GM18519 (cell line): ENCODE measurements at regions not wholly inside any gene's neighbourhood (a gene's known extent, or its start where the extent isn't known, plus 50 kb on each side); places are given as distances from the start of the nearest gene placed in this dataset.
"Not testable (repeated sequence)": the region's sequence is repeated elsewhere in the genome, so short reads cannot be mapped to it uniquely, and the experiment has no call there.

Source experiments
- ATAC-seq: cut with Tn5 transposase; IDR thresholded peaks from one replicate; pipeline ENCODE4 v1.9.1; 2021; ENCODE audit warnings: mild to moderate bottlenecking, moderate library complexity; ENCODE audit not compliant: unreplicated experiment, low FRiP score

DNA sequence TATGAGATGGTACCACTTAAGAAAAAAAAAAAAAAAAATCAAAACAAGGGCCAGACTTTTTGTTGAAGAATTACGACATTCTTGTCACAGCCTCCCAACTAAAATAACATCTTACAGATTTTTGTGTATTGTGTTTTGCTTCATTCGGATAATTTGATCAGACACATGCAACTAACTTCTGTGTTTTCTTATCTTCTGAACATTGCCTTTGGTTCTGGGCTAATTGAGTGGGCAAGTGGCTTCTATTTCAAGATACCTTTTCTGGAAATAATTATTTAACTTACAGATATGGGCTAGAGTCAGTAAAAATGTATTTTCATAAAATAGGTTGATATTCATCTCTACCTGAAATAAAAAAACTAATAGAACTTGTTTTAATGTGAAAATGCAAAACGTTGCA lies 165.1 kb downstream of the ANKRD7 start:
- no peak for ATAC-seq

DNA sequence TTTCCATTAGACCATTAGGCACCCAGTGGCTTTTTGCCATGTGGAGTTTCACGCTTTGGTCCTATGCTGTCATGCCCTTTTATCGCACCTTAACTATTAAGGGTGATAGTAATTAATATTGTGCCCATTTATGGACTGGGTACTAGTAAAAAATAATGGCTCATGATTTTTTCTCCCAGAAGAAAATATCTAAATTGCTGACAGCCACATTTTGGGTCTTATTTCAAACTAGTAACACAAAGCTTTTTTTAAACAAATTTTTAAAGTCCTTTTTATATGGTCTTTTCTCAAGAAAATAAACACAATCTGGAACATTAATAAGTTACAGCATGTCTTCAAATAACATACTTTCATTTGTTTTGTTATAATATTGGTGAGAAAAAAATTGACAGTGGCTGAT lies 179.7 kb downstream of the ANKRD7 start:
- ATAC-seq = no peak

- no peak for ATAC-seq
These were observed 193.9 kb downstream of the ANKRD7 start for GRCh38 chr7:118418433-118418832.

GRCh38 chr7:118420888-118421287 lies 196.4 kb downstream of the ANKRD7 start:
- ATAC-seq = no peak

GRCh38 chr7:118429141-118429540 lies 204.6 kb downstream of the ANKRD7 start:
- no peak for ATAC-seq

DNA sequence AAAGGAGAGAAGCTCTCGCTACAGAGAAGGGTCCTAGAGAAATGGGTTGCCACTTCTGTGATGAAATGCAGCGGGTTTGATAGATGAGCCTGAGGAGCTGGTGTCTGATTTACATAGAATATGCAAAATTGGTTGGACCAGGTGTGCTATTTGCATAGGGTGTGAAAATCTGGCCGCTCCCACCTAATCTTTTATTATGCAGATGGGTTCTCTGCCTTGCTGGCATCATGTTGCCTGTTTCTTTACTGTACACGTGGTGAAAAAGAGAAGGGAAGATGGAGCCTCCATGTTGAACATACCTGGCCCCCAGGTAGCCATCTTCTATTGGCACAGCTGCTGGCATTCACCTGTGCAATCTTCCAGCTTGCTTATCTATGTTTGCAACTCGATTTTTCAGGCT lies 212.2 kb downstream of the ANKRD7 start:
- no peak for ATAC-seq

- ATAC-seq = not testable (repeated sequence)
These were observed 224.5 kb downstream of the ANKRD7 start for GRCh38 chr7:118449030-118449429.

DNA sequence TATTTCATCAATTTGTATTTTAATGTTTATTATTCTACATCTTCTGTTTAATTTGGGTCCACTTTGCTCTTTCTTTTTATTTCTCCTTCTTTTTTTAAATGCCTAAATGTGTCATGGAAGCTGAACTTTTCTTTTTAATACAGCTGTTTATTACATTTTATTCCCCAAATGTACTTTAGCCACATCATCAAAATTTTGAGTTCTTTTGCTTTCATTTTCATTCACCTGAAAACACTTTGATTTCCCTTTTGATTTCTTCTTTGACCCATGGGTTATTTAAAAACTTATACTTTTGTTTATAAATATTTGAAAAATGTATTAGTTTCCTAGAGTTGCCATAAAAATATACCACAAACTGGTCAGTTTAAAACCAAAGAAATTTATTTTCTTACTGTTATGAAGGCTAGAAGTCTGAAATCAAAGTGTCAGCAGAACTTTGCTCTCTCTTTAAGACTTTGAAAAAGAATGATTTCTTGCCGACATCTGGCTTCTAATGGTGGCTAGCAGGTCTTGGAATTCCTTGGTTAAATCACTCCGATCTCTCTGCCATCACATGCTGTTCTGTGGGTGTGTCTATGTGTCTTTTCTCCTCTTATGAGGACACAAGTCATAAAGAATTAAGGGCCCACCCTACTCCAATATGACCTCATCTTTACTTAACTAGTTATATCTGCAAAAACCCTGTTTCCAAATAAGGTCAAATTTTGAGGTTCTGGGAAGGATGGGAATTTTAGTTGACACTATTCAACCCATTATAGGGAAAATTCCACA lies 225.5 kb downstream of the ANKRD7 start:
- ATAC-seq = no peak

DNA sequence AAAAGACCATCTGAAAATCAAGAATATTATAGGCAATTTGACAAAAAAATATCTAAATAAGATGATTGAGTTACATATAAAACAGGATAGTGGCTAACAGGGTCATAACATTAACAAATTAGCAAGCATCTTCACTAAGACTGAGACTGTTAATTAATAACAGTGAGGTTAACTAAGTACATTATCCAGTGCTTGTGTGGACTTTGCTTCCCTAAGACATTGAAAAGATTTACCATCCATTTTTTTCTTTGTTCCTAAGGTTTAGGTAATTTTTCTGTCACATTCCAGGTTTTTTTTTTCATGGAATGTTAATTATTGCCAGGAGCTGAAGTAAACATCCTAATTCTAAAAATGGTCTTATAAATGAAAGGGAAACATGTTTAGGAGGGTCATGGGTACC lies 227.6 kb downstream of the ANKRD7 start:
- ATAC-seq = no peak

DNA sequence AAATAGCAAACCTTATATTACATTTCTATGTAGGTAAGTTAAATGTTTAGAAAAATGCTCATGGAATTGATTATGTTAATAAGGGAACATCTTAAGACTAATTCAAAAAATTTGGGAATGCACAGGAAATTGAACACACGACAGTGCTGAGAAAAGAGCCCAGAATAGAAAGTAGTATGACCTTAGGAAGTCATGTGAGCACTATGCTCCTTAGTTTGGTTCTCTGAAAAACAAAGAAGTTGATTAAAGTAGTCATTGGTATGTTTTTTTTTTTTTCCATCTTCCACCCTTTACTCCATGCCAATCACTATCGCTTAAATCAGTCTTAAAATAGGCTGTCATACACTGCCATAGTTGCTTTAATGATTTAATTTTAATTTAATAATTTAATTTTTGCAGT lies 242.9 kb downstream of the ANKRD7 start:
- no peak for ATAC-seq

DNA sequence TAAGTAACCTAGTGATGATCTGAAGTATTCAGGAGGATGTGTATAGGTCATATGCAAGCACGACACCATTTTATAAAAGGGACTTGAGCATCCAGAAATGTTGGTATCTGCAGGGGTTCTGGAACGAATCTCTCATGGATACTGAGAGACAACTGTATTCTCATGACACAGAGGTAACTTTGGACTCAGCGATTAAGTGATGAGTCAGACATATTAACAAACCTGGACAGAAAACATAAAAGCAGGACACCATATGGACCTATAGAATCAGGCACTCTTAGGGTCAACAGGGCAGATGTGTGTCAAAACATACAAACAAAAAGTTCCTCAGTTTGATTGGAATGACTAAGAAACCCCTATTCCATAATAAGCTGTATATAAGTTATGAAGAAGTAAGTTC lies 248.1 kb downstream of the ANKRD7 start:
- no peak for ATAC-seq

DNA sequence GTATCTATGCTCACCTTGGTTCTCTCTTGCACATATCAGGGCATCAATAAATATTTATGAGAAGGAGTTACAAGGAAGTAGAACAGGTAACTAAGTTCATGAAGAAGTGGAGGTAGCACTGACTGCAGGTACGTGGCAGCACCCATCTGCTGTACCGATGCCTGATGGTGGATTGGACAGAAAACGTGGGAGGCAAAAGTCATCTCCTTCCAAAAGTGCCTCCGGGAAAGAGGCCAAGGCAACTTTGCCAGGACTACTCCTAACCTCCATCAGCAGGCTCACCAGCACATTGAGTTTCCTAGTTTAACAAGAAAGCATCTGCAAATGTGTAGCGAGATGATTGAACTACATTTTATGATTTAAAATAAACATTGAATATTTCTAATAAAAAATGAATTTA lies 248.8 kb downstream of the ANKRD7 start:
- ATAC-seq = no peak

DNA sequence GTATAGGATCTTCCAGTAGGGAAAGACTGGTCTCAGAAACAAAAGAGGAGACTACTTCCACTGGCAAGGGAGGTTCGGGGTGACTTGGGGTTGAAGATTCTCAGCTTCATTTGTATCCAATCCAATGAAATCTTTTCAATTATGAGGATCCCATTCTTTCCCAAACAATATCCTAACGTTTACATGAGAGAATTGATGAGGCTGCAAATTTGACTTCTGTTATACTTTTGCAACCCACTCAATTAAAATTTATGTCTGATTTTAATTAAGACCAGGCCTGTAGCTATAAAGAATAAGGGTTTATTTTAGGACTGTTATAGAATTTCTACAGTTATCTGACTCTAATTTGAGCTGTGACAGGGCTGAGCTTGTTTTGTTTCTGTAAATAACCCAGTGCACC lies 251.5 kb downstream of the ANKRD7 start:
- no peak for ATAC-seq

- ATAC-seq = no peak
These were observed 252.5 kb downstream of the ANKRD7 start for GRCh38 chr7:118477036-118477435.

DNA sequence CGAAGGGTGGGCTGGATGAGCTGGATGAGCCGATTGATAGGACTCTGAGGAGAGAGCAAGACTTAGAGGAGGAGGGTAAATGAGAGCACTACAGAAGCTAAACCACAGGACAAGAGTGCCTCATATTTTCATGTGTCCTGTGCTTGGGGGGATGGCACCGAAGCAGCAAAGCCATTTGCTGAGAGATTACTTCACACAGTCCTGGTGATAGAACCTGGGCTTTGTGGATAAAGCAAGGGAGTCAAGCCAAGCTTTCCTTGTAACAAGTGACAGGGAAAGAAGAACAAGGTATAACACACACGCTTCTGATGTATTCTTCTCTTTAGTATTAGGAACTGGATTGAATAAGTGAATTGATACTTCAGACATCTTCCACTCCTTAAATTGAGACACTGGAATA lies 253.7 kb downstream of the ANKRD7 start:
- no peak for ATAC-seq

DNA sequence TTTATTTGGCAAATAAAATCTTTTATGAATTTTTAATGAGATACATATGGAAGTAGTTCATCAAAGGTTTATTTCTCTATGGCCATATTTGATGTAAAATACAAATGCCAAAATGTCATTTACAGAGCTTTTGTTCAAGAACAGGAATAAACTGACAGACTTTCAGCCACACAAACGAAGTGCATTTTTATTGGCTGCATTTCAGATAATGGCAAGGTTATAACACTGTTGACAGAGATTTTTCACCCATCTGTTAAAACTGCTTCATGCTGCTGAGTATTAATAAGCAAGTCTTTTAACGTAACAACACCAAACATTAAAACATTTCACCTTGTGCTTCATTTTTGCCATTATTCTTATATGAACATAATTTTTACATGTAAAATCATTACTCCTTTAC lies 254.4 kb downstream of the ANKRD7 start:
- no peak for ATAC-seq

GRCh38 chr7:118492466-118492865 lies 268.0 kb downstream of the ANKRD7 start:
- no peak for ATAC-seq

DNA sequence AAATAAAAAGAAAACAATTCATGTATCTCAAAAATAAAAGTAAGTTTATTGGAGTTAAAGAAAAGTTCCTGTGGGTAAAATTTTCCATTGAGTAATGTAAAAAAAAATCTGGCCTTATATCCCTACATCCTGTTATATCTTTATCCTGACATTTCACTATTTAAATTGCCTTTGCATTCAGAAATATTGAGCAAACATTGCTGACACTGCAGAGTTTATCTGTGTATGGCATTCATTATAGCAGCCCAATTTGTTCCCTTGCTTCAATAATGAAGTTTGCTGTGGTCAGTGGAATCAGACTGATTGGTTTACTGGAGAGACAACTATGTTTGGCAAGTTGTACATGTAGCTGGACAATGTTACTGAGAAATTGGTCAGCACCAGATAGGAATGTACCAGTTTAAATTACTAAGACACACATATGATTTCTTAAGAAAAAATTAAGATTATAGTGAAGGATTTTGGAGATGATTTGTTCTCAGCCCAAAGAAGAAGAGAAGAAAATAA lies 271.7 kb downstream of the ANKRD7 start:
- ATAC-seq = no peak

DNA sequence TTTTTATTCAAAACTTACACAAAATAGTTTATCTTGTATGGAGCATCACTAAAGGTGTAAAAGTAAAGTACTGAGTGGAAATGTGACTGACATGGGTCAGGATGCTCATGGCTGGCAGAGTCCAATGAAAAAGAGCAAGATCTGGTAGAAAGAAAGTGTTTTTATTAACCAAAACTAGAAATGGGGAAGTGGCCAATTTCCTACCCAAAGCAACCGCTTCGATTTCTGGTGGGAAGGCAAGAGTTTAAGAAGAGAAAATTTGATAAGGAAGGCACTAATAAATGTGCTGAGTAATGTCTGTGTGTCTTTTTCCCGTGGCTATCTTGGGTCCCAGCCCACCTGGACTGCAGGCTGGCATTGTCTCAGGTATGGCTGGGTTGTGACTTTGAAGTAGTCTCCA lies 277.7 kb downstream of the ANKRD7 start:
- ATAC-seq = no peak

DNA sequence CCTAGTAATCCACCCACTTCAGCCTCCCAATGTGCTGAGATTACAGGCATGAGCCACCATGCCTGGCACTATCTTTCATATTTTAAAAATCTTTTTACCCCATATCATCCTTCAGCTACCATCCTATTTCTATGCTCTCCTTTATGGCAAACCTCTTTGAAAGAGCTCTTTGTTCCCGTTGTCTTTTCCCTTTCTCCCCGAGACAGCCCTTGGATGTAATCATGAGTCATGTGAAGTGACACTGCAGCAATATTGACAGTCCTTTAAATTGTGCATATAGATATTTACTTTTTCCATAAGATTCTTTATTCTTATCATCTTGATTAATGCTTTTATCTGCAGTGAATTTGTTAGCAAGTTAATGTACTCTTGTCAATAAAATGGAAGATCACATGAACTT lies 286.6 kb downstream of the ANKRD7 start:
- ATAC-seq = no peak

DNA sequence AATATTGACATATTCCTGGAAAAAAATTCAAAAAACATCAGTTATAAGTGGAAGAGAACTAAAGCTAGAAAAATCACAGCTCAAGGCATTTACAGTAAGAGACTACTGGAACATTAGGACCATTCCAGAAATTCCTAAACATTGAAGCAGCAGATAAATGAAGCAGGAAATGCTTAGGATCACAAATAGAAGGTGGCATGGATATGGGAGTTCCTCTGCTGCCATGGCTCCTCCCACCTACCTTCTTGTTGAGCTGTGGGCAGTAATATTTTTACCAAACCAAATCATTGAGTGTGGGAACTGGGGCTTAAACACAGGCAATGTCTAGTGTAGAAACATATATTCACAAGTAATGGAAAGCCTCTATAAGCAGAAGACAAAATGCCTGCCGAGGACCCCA lies 292.8 kb downstream of the ANKRD7 start:
- no peak for ATAC-seq

DNA sequence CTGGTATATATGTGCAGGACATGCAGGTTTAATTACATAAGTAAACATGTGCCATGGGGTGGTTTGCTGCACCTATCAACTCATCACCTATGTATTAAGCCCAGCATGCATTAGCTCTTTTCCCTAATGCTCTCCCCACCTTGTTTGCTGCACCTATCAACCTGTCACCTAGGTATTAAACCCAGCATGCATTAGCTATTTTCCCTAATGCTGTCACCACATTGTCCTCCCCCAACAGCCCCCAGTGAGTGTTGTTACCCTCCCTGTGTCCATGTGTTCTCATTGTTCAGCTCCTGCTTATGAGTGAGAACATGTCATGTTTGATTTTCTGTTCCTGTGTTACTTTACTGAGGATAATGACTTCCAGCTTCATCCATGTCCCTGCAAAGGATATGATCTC lies 300.5 kb downstream of the ANKRD7 start:
- ATAC-seq = no peak

GRCh38 chr7:118531566-118531965 lies 307.1 kb downstream of the ANKRD7 start:
- ATAC-seq = no peak
